Right atrium auricular region (tissue), 2 donors: ENCODE measurements at regions not wholly inside any gene's neighbourhood (a gene's known extent, or its start where the extent isn't known, plus 50 kb on each side); places are given as distances from the start of the nearest gene placed in this dataset.

ENCODE experiments used
- DNase-seq: peaks from one replicate; pipeline ENCODE4 v3.0.0-alpha.2; 2019; ENCODE audit warnings: low spot score
- H3K27ac ChIP-seq, 2 donors: fragments of 200-600 bp; sonication (generic); 1 replicate in 1 of 2; 2 replicates in 1 of 2; pipeline ENCODE4 v1.5.1; 2016 to 2019
- H3K27me3 ChIP-seq, 2 donors: fragments of 200-600 bp; sonication (generic); one replicate each; pipeline versions ENCODE4 v1.5.1 to v1.6.0; 2017 to 2019
- H3K36me3 ChIP-seq: fragments of 200-600 bp; sonication (generic); one replicate; pipeline ENCODE4 v1.5.1; 2016
- H3K4me1 ChIP-seq, 2 donors: fragments of 200-600 bp; sonication (generic); one replicate each; pipeline versions ENCODE4 v1.5.1 to v1.6.0; 2017 to 2019
- H3K4me3 ChIP-seq, 2 donors: fragments of 200-600 bp; sonication (generic); 1 replicate in 1 of 2; 2 replicates in 1 of 2; pipeline ENCODE4 v1.5.1; 2017 to 2019; ENCODE audit warnings: mild to moderate bottlenecking in 1 of 2, moderate library complexity in 1 of 2
- H3K9me3 ChIP-seq, 2 donors: fragments of 200-600 bp; sonication (generic); one replicate each; pipeline ENCODE4 v1.5.1; 2019
- CTCF ChIP-seq, 2 donors: fragments of 200-600 bp; sonication (generic); IDR thresholded peaks; one replicate each; pipeline ENCODE4 v1.5.1; 2019; ENCODE audit warnings: antibody characterized with exemption in 2 of 2

GRCh38 chr3:39664931-39665330 is 144.5 kb upstream of the MYRIP start:
- Histone ChIP-seq H3K4me1 (no peaks in the 10 kb centered on the region), H3K27me3 (no peaks in the 10 kb centered on the region), H3K4me3 (no peak overlapping the region), H3K27ac (no peak overlapping the region), H3K36me3 (no peaks in the 10 kb centered on the region), H3K9me3 (no peaks in the 10 kb centered on the region)
- no peak for DNase-seq
- TF ChIP-seq CTCF (IDR thresholded peaks at IDR 0.05), result no peak

- H3K27me3 ChIP-seq, result no peaks in the 10 kb centered on the region
Observed at GRCh38 chr3:39665441-39665840, 144.0 kb upstream of the MYRIP start.

GRCh38 chr3:39668420-39668819 is 141.0 kb upstream of the MYRIP start:
- Histone ChIP-seq H3K9me3 (no peaks in the 10 kb centered on the region), H3K27ac (no peak overlapping the region), H3K27me3 (no peaks in the 10 kb centered on the region), H3K4me3 (no peak overlapping the region), H3K36me3 (no peaks in the 10 kb centered on the region), H3K4me1 (no peaks in the 10 kb centered on the region)
- DNase-seq, result no peak
- TF ChIP-seq CTCF (IDR thresholded peaks at IDR 0.05), result peak; percentile 32 to 58

More at GRCh38 chr3:39665441-39665840, 144.0 kb upstream of the MYRIP start:
- H3K4me1 ChIP-seq, result no peaks in the 10 kb centered on the region
- no peak for TF ChIP-seq CTCF (IDR thresholded peaks at IDR 0.05)
- H3K27ac ChIP-seq, result no peak overlapping the region
- no peak overlapping the region for H3K4me3 ChIP-seq
- no peaks in the 10 kb centered on the region for H3K36me3 ChIP-seq
- H3K9me3 ChIP-seq, result no peaks in the 10 kb centered on the region
- DNase-seq, result no peak

- H3K36me3 ChIP-seq, result no peaks in the 10 kb centered on the region
- H3K27ac ChIP-seq, result no peak overlapping the region
- H3K4me3 ChIP-seq, result no peak overlapping the region
- DNase-seq, result no peak
- H3K9me3 ChIP-seq, result no peaks in the 10 kb centered on the region
- no peak for TF ChIP-seq CTCF (IDR thresholded peaks at IDR 0.05)
- no peaks in the 10 kb centered on the region for H3K4me1 ChIP-seq
- H3K27me3 ChIP-seq, result no peaks in the 10 kb centered on the region
Observed at GRCh38 chr3:39671116-39671515, 138.3 kb upstream of the MYRIP start.

- H3K36me3 ChIP-seq, result no peaks in the 10 kb centered on the region
- no peak overlapping the region for H3K4me3 ChIP-seq
- H3K9me3 ChIP-seq, result no peaks in the 10 kb centered on the region
- no peak overlapping the region for H3K27ac ChIP-seq
- no peak for TF ChIP-seq CTCF (IDR thresholded peaks at IDR 0.05)
- no peaks in the 10 kb centered on the region for H3K27me3 ChIP-seq
- no peaks in the 10 kb centered on the region for H3K4me1 ChIP-seq
- DNase-seq, result no peak
Observed at GRCh38 chr3:39671600-39671999, 137.8 kb upstream of the MYRIP start.

GRCh38 chr3:39705351-39705900 is 104.0 kb upstream of the MYRIP start:
- no peak for TF ChIP-seq CTCF (IDR thresholded peaks at IDR 0.05)
- no peak for DNase-seq
- no peaks in the 10 kb centered on the region for H3K9me3 ChIP-seq
- no peaks in the 10 kb centered on the region for H3K36me3 ChIP-seq
- H3K27me3 ChIP-seq, result no peaks in the 10 kb centered on the region
- no peak overlapping the region for H3K4me3 ChIP-seq
- H3K27ac ChIP-seq, result no peak overlapping the region
- H3K4me1 ChIP-seq, result no peaks in the 10 kb centered on the region
